ENCODE measurements at regions not wholly inside any gene's neighbourhood (a gene's known extent, or its start where the extent isn't known, plus 50 kb on each side); places are given as distances from the start of the nearest gene placed in this dataset.

- Histone ChIP-seq H3K27ac (ENCODE audit: low read depth in 2 of 2, low read length in 2 of 2) (no peak overlapping the region), H3K4me3 (ENCODE audit: low read length in 2 of 2) (no peak overlapping the region), H3K36me3 (ENCODE audit: control insufficient read depth in 2 of 2, insufficient read depth in 2 of 2, low read length in 2 of 2) (no peaks in the 10 kb centered on the region), H3K9me3 (ENCODE audit: control insufficient read depth in 2 of 2, low read length in 2 of 2) (no peaks in the 10 kb centered on the region), H3K4me1 (ENCODE audit: control insufficient read depth in 2 of 2, insufficient read depth in 2 of 2, low read length in 2 of 2) (no peaks in the 10 kb centered on the region), H3K27me3 (ENCODE audit: control insufficient read depth in 2 of 2, insufficient read depth in 2 of 2, low read length in 2 of 2) (no peaks in the 10 kb centered on the region), H3K9ac (ENCODE audit: low read depth in 1 of 2, low read length in 2 of 2) (no peak overlapping the region)
Measured at GRCh38 chr1:29786791-29787732, 550.7 kb downstream of the PTPRU start.

GRCh38 chr1:29786195-29786594 lies 549.9 kb downstream of the PTPRU start:
- no peaks in the 10 kb centered on the region for H3K36me3 ChIP-seq (ENCODE audit: control insufficient read depth in 2 of 2, insufficient read depth in 2 of 2, low read length in 2 of 2)
- no peaks in the 10 kb centered on the region for H3K4me1 ChIP-seq (ENCODE audit: control insufficient read depth in 2 of 2, insufficient read depth in 2 of 2, low read length in 2 of 2)
- no peak overlapping the region for H3K4me3 ChIP-seq (ENCODE audit: low read length in 2 of 2)
- H3K27ac ChIP-seq (ENCODE audit: low read depth in 2 of 2, low read length in 2 of 2): no peak overlapping the region
- H3K9ac ChIP-seq (ENCODE audit: low read depth in 1 of 2, low read length in 2 of 2): no peak overlapping the region
- no peaks in the 10 kb centered on the region for H3K27me3 ChIP-seq (ENCODE audit: control insufficient read depth in 2 of 2, insufficient read depth in 2 of 2, low read length in 2 of 2)
- H3K9me3 ChIP-seq (ENCODE audit: control insufficient read depth in 2 of 2, low read length in 2 of 2): no peaks in the 10 kb centered on the region

GRCh38 chr1:29785554-29785953 lies 549.2 kb downstream of the PTPRU start:
- Histone ChIP-seq H3K4me3 (ENCODE audit: low read length in 2 of 2) (no peak overlapping the region), H3K36me3 (ENCODE audit: control insufficient read depth in 2 of 2, insufficient read depth in 2 of 2, low read length in 2 of 2) (no peaks in the 10 kb centered on the region), H3K9ac (ENCODE audit: low read depth in 1 of 2, low read length in 2 of 2) (no peak overlapping the region), H3K4me1 (ENCODE audit: control insufficient read depth in 2 of 2, insufficient read depth in 2 of 2, low read length in 2 of 2) (no peaks in the 10 kb centered on the region), H3K27me3 (ENCODE audit: control insufficient read depth in 2 of 2, insufficient read depth in 2 of 2, low read length in 2 of 2) (no peaks in the 10 kb centered on the region), H3K9me3 (ENCODE audit: control insufficient read depth in 2 of 2, low read length in 2 of 2) (no peaks in the 10 kb centered on the region), H3K27ac (ENCODE audit: low read depth in 2 of 2, low read length in 2 of 2) (no peak overlapping the region)

- Histone ChIP-seq H3K27me3 (ENCODE audit: control insufficient read depth in 2 of 2, insufficient read depth in 2 of 2, low read length in 2 of 2) (no peaks in the 10 kb centered on the region), H3K4me3 (ENCODE audit: low read length in 2 of 2) (no peak overlapping the region), H3K36me3 (ENCODE audit: control insufficient read depth in 2 of 2, insufficient read depth in 2 of 2, low read length in 2 of 2) (no peaks in the 10 kb centered on the region), H3K9ac (ENCODE audit: low read depth in 1 of 2, low read length in 2 of 2) (no peak overlapping the region), H3K9me3 (ENCODE audit: control insufficient read depth in 2 of 2, low read length in 2 of 2) (no peaks in the 10 kb centered on the region), H3K27ac (ENCODE audit: low read depth in 2 of 2, low read length in 2 of 2) (no peak overlapping the region), H3K4me1 (ENCODE audit: control insufficient read depth in 2 of 2, insufficient read depth in 2 of 2, low read length in 2 of 2) (no peaks in the 10 kb centered on the region)
Measured at GRCh38 chr1:29785137-29785527, 548.8 kb downstream of the PTPRU start.

- no peaks in the 10 kb centered on the region for H3K4me1 ChIP-seq (ENCODE audit: control insufficient read depth in 2 of 2, insufficient read depth in 2 of 2, low read length in 2 of 2)
- H3K27ac ChIP-seq (ENCODE audit: low read depth in 2 of 2, low read length in 2 of 2): no peak overlapping the region
- H3K27me3 ChIP-seq (ENCODE audit: control insufficient read depth in 2 of 2, insufficient read depth in 2 of 2, low read length in 2 of 2): no peaks in the 10 kb centered on the region
- no peak overlapping the region for H3K4me3 ChIP-seq (ENCODE audit: low read length in 2 of 2)
- no peaks in the 10 kb centered on the region for H3K9me3 ChIP-seq (ENCODE audit: control insufficient read depth in 2 of 2, low read length in 2 of 2)
- H3K36me3 ChIP-seq (ENCODE audit: control insufficient read depth in 2 of 2, insufficient read depth in 2 of 2, low read length in 2 of 2): no peaks in the 10 kb centered on the region
- H3K9ac ChIP-seq (ENCODE audit: low read depth in 1 of 2, low read length in 2 of 2): no peak overlapping the region
Measured at GRCh38 chr1:29784276-29785136, 548.2 kb downstream of the PTPRU start.

GRCh38 chr1:29783508-29784275 lies 547.4 kb downstream of the PTPRU start:
- peaks cover 0 to 3% of the 10 kb centered on the region in 2 donors for H3K27me3 ChIP-seq (ENCODE audit: control insufficient read depth in 2 of 2, insufficient read depth in 2 of 2, low read length in 2 of 2)
- H3K4me3 ChIP-seq (ENCODE audit: low read length in 2 of 2): no peak overlapping the region
- no peak overlapping the region for H3K9ac ChIP-seq (ENCODE audit: low read depth in 1 of 2, low read length in 2 of 2)
- H3K4me1 ChIP-seq (ENCODE audit: control insufficient read depth in 2 of 2, insufficient read depth in 2 of 2, low read length in 2 of 2): no peaks in the 10 kb centered on the region
- no peaks in the 10 kb centered on the region for H3K9me3 ChIP-seq (ENCODE audit: control insufficient read depth in 2 of 2, low read length in 2 of 2)
- no peaks in the 10 kb centered on the region for H3K36me3 ChIP-seq (ENCODE audit: control insufficient read depth in 2 of 2, insufficient read depth in 2 of 2, low read length in 2 of 2)
- H3K27ac ChIP-seq (ENCODE audit: low read depth in 2 of 2, low read length in 2 of 2): no peak overlapping the region

GRCh38 chr1:29782846-29783507 lies 546.7 kb downstream of the PTPRU start:
- Histone ChIP-seq H3K9ac (ENCODE audit: low read depth in 1 of 2, low read length in 2 of 2) (no peak overlapping the region), H3K4me3 (ENCODE audit: low read length in 2 of 2) (no peak overlapping the region), H3K4me1 (ENCODE audit: control insufficient read depth in 2 of 2, insufficient read depth in 2 of 2, low read length in 2 of 2) (no peaks in the 10 kb centered on the region), H3K27ac (ENCODE audit: low read depth in 2 of 2, low read length in 2 of 2) (no peak overlapping the region), H3K27me3 (ENCODE audit: control insufficient read depth in 2 of 2, insufficient read depth in 2 of 2, low read length in 2 of 2) (peaks cover 0 to 3% of the 10 kb centered on the region in 2 donors), H3K9me3 (ENCODE audit: control insufficient read depth in 2 of 2, low read length in 2 of 2) (no peaks in the 10 kb centered on the region), H3K36me3 (ENCODE audit: control insufficient read depth in 2 of 2, insufficient read depth in 2 of 2, low read length in 2 of 2) (no peaks in the 10 kb centered on the region)

GRCh38 chr1:29779146-29779545 lies 542.8 kb downstream of the PTPRU start:
- Histone ChIP-seq H3K4me1 (ENCODE audit: control insufficient read depth in 2 of 2, insufficient read depth in 2 of 2, low read length in 2 of 2) (no peaks in the 10 kb centered on the region), H3K27me3 (ENCODE audit: control insufficient read depth in 2 of 2, insufficient read depth in 2 of 2, low read length in 2 of 2) (peaks cover 3% of the 10 kb centered on the region in 2 donors), H3K9ac (ENCODE audit: low read depth in 1 of 2, low read length in 2 of 2) (no peak overlapping the region), H3K9me3 (ENCODE audit: control insufficient read depth in 2 of 2, low read length in 2 of 2) (no peaks in the 10 kb centered on the region), H3K36me3 (ENCODE audit: control insufficient read depth in 2 of 2, insufficient read depth in 2 of 2, low read length in 2 of 2) (no peaks in the 10 kb centered on the region), H3K27ac (ENCODE audit: low read depth in 2 of 2, low read length in 2 of 2) (no peak overlapping the region), H3K4me3 (ENCODE audit: low read length in 2 of 2) (no peak overlapping the region)

GRCh38 chr1:29777522-29777921 lies 541.2 kb downstream of the PTPRU start:
- H3K9ac ChIP-seq (ENCODE audit: low read depth in 1 of 2, low read length in 2 of 2): no peak overlapping the region
- no peaks in the 10 kb centered on the region for H3K36me3 ChIP-seq (ENCODE audit: control insufficient read depth in 2 of 2, insufficient read depth in 2 of 2, low read length in 2 of 2)
- H3K27ac ChIP-seq (ENCODE audit: low read depth in 2 of 2, low read length in 2 of 2): no peak overlapping the region
- peaks cover 3% of the 10 kb centered on the region in 2 donors for H3K27me3 ChIP-seq (ENCODE audit: control insufficient read depth in 2 of 2, insufficient read depth in 2 of 2, low read length in 2 of 2)
- H3K4me1 ChIP-seq (ENCODE audit: control insufficient read depth in 2 of 2, insufficient read depth in 2 of 2, low read length in 2 of 2): no peaks in the 10 kb centered on the region
- no peak overlapping the region for H3K4me3 ChIP-seq (ENCODE audit: low read length in 2 of 2)
- H3K9me3 ChIP-seq (ENCODE audit: control insufficient read depth in 2 of 2, low read length in 2 of 2): no peaks in the 10 kb centered on the region

Measured in mucosa of rectum (tissue), 2 donors.